ENCODE measurements at regions not wholly inside any gene's neighbourhood (a gene's known extent, or its start where the extent isn't known, plus 50 kb on each side); places are given as distances from the start of the nearest gene placed in this dataset.

GRCh38 chr1:187415065-187415464, 586.3 kb downstream of the PLA2G4A start:
- intact Hi-C loops (cut with micrococcal nuclease): no loop called here
- Mint-ChIP-seq H3K4me3 (no peak overlapping the region), H3K9me3 (peaks cover 2% of the 10 kb centered on the region), H3K27me3 (no peaks in the 10 kb centered on the region), H3K36me3 (ENCODE audit: low read depth) (no peaks in the 10 kb centered on the region), H3K27ac (no peak overlapping the region), H3K4me1 (no peaks in the 10 kb centered on the region)
- no peak for ATAC-seq (ENCODE audit: low read depth)
- TF ChIP-seq CTCF (IDR thresholded peaks at IDR 0.05): no peak
- POLR2A ChIA-PET: no interaction called here
- CTCF ChIA-PET: no interaction called here
- DNase-seq: no peak

GRCh38 chr1:187417520-187417919, 588.8 kb downstream of the PLA2G4A start:
- Mint-ChIP-seq H3K4me1 (no peaks in the 10 kb centered on the region), H3K27ac (no peak overlapping the region), H3K4me3 (no peak overlapping the region), H3K9me3 (peaks cover 2% of the 10 kb centered on the region), H3K36me3 (ENCODE audit: low read depth) (no peaks in the 10 kb centered on the region), H3K27me3 (no peaks in the 10 kb centered on the region)
- POLR2A ChIA-PET: no interaction called here
- TF ChIP-seq CTCF (IDR thresholded peaks at IDR 0.05): no peak
- no peak for ATAC-seq (ENCODE audit: low read depth)
- intact Hi-C loops (cut with micrococcal nuclease): no loop called here
- CTCF ChIA-PET: no interaction called here
- no peak for DNase-seq

GRCh38 chr1:187433598-187433997, 604.8 kb downstream of the PLA2G4A start:
- Mint-ChIP-seq H3K27ac (no peak overlapping the region), H3K36me3 (ENCODE audit: low read depth) (no peaks in the 10 kb centered on the region), H3K27me3 (no peaks in the 10 kb centered on the region), H3K4me3 (no peak overlapping the region), H3K4me1 (no peaks in the 10 kb centered on the region), H3K9me3 (no peaks in the 10 kb centered on the region)
- intact Hi-C loops (cut with micrococcal nuclease): no loop called here
- TF ChIP-seq CTCF (IDR thresholded peaks at IDR 0.05): no peak
- no peak for ATAC-seq (ENCODE audit: low read depth)
- DNase-seq: no peak
- POLR2A ChIA-PET: no interaction called here
- CTCF ChIA-PET: no interaction called here

- H3K9me3 Mint-ChIP-seq: no peaks in the 10 kb centered on the region
- DNase-seq (no peak), ATAC-seq (ENCODE audit: low read depth) (no peak)
- H3K4me3 Mint-ChIP-seq: no peak overlapping the region
- no peaks in the 10 kb centered on the region for H3K36me3 Mint-ChIP-seq (ENCODE audit: low read depth)
- TF ChIP-seq CTCF (IDR thresholded peaks at IDR 0.05): no peak
- H3K4me1 Mint-ChIP-seq: no peaks in the 10 kb centered on the region
- ChIA-PET CTCF (no interaction called here), POLR2A (no interaction called here)
- intact Hi-C loops (cut with micrococcal nuclease): no loop called here
- no peaks in the 10 kb centered on the region for H3K27me3 Mint-ChIP-seq
- H3K27ac Mint-ChIP-seq: no peak overlapping the region
Measured at GRCh38 chr1:187442603-187443002, 613.9 kb downstream of the PLA2G4A start.

GRCh38 chr1:187443939-187444338, 615.2 kb downstream of the PLA2G4A start:
- H3K27me3 Mint-ChIP-seq: no peaks in the 10 kb centered on the region
- DNase-seq (no peak), ATAC-seq (ENCODE audit: low read depth) (no peak)
- no peak overlapping the region for H3K4me3 Mint-ChIP-seq
- POLR2A ChIA-PET: no interaction called here
- no peak for TF ChIP-seq CTCF (IDR thresholded peaks at IDR 0.05)
- H3K36me3 Mint-ChIP-seq (ENCODE audit: low read depth): no peaks in the 10 kb centered on the region
- H3K4me1 Mint-ChIP-seq: no peaks in the 10 kb centered on the region
- intact Hi-C loops (cut with micrococcal nuclease): no loop called here
- no peaks in the 10 kb centered on the region for H3K9me3 Mint-ChIP-seq
- CTCF ChIA-PET: no interaction called here
- no peak overlapping the region for H3K27ac Mint-ChIP-seq

Measured in activated B cell treated with CpG ODN at 0.5 μM for 24 hours (primary cell).